Hepatocyte (in vitro differentiated cells): ENCODE measurements at regions not wholly inside any gene's neighbourhood (a gene's known extent, or its start where the extent isn't known, plus 50 kb on each side); places are given as distances from the start of the nearest gene placed in this dataset.

Source experiments
- CTCF ChIP-seq: fragments of 200-600 bp; sonication (generic); IDR thresholded peaks from 2 replicates; pipeline ENCODE4 v1.5.1; 2016; ENCODE audit warnings: antibody characterized with exemption, mild to moderate bottlenecking; ENCODE audit not compliant: poor library complexity
- EZH2phosphoT487 ChIP-seq: fragments of 200-600 bp; sonication (generic); IDR thresholded peaks from one replicate; pipeline ENCODE4 v1.6.1; 2018; ENCODE audit warnings: antibody characterized with exemption, mild to moderate bottlenecking, low read depth, moderate library complexity; ENCODE audit not compliant: unreplicated experiment, severe bottlenecking

GRCh38 chr18:4750393-4751346, 295.6 kb upstream of the DLGAP1 start:
- TF ChIP-seq CTCF, result no peak
- TF ChIP-seq EZH2phosphoT487, result no peak
